Fibroblast of lung (primary cell): ENCODE measurements at regions not wholly inside any gene's neighbourhood (a gene's known extent, or its start where the extent isn't known, plus 50 kb on each side); places are given as distances from the start of the nearest gene placed in this dataset.

Experiments
- CTCF ChIP-seq, 2 donors: IDR thresholded peaks in 1 of 2; conservative IDR thresholded peaks in 1 of 2; 1 replicate in 1 of 2; 2 replicates in 1 of 2; pipeline ENCODE4 v1.5.1; 2011 to 2012; ENCODE audit warnings: low read length in 2 of 2, control low read depth in 1 of 2, inconsistent platforms in 1 of 2, low read depth in 1 of 2, mild to moderate bottlenecking in 1 of 2
- EZH2 ChIP-seq: IDR thresholded peaks from 2 replicates; pipeline ENCODE4 v1.5.1; 2012; ENCODE audit warnings: low read length, control low read depth, mild to moderate bottlenecking; ENCODE audit errors: missing control alignments

- TF ChIP-seq CTCF (conservative IDR thresholded peaks at IDR 0.05 in 1 of 2, IDR thresholded peaks at IDR 0.05 in 1 of 2; ENCODE audit: low read depth in 1 of 2, low read length in 2 of 2) (no peak), EZH2 (no peak)
Measured at GRCh38 chr5:96113170-96113939, 151.7 kb upstream of the ELL2 start.
